GM12872 (cell line): ENCODE measurements at regions not wholly inside any gene's neighbourhood (a gene's known extent, or its start where the extent isn't known, plus 50 kb on each side); places are given as distances from the start of the nearest gene placed in this dataset.

Experiments
- TF ChIP-seq, protein P1 (sequence below): IDR thresholded peaks from 3 replicates; pipeline ENCODE4 v1.5.1; 2011; ENCODE audit warnings: low read depth, mild to moderate bottlenecking, low read length, moderate library complexity; ENCODE audit not compliant: insufficient read depth

DNA sequence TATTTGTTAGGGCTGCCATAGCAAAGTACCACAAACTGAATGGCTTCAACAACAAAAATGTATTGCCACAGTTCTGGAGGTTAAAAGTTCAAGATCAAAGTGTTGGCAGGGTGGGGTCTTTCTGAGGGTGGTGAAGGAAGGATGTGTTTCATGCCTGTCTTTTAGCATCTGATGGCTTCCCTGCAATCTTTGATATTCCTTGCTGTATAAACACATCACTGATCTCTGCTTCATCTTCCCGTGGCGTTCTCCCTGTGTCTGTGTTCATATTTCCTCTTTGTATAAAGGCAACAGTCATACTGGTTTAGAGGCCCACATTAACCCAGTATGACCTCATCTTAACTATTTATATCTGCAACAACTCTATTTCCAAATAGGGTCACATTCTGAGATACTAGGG, 167.5 kb downstream of the BTG1 start:
- TF ChIP-seq, protein P1, sequence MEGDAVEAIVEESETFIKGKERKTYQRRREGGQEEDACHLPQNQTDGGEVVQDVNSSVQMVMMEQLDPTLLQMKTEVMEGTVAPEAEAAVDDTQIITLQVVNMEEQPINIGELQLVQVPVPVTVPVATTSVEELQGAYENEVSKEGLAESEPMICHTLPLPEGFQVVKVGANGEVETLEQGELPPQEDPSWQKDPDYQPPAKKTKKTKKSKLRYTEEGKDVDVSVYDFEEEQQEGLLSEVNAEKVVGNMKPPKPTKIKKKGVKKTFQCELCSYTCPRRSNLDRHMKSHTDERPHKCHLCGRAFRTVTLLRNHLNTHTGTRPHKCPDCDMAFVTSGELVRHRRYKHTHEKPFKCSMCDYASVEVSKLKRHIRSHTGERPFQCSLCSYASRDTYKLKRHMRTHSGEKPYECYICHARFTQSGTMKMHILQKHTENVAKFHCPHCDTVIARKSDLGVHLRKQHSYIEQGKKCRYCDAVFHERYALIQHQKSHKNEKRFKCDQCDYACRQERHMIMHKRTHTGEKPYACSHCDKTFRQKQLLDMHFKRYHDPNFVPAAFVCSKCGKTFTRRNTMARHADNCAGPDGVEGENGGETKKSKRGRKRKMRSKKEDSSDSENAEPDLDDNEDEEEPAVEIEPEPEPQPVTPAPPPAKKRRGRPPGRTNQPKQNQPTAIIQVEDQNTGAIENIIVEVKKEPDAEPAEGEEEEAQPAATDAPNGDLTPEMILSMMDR: no peak

DNA sequence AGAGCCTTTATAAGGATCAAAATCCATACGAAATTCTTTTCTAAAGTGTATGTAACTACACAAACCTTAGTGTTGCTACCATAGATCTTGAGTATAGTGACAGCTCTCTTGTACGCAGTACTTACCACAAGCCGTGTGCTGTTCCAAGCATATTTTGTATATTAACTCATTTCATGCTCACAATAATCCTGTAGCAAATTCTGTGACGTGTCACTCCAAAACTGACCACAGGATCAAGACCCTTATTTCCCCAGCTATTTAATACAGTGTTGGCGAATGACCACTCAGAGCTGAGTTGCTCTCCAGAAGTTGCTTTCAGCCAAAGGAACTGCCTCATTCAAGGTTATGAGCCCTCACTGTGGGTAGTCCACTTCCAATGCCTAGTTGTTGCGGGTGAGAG, 169.8 kb downstream of the BTG1 start:
- TF ChIP-seq, protein P1: no peak

DNA sequence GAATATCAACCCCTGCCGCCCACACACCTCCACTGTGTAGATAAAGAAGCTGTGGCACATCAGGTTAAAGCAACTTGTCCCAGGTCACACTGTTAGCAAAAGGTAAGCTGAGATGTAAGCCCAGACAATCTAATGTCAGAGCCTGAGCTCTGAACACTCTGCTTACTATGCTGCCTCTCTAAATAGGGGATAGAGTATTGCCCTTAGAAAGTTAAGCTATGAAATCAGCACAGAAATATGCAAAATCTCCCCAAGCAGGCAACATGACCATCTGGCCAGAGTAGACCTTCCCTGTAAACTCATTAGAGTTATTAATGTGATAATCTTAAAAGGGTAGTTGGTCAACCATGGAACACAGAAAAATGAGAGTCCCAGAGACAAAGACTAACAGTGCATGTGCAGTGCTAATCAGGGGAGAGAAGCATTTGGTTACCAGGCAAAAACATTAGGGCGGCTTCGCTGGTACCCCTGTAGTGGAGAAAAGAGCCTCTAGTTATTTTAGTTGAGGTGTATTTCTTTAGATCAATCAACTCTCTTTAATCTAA, 171.0 kb downstream of the BTG1 start:
- TF ChIP-seq, protein P1: no peak

DNA sequence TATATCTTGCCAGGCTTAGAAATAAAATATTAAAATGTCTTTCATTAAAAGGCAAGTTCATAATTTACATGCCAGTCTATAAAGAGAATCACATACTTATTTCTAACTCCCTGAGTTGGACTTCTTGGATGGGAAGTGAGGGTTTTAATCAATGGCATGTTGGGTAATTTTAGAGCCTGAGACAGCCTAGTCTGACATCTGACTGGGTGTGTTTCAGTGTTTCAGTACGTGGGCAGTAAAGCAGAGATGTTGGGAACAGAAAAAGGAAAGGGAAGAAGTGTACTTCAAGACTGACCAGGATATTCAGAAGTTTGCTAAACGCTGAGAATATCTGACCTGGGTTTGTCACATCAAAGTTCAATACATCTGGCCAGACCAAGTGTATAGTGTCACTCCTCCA, 171.8 kb downstream of the BTG1 start:
- TF ChIP-seq, protein P1: no peak

DNA sequence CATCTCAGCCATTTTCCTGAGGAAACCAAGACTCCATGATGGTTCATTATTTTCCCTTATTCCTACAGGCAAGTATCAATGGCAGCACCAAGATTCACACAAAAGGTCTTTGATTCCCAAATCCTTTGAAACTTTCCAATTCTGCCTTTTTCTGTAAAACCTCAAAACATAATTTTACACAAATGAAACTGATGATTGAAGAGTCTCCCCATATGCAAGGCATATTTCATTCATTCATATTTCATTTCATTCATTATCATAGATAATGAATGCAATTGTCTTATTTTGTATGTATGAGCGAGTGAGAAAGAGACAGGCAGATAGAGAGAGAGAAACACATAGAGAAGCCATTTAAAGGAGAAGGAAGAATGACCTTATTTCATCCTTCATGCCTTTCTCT, 172.8 kb downstream of the BTG1 start:
- TF ChIP-seq, protein P1: no peak

DNA sequence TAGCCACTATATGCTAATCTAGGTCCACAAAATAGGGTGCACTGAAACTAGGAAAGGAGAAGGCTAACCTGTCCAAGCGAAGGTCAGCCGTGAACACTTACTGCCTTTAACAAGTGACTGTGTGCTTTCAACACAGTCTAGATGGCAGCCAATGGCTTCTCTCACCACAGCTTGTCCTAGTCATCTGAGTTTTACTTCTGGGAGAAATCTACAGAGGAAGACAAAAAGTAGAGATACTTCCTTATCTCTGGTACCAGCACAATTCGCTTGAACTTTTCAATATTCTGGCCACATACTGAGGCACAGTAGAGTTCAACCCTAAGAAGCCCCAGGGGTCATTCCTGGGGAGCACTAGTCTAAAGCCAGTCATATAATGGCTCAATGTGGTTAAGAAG, 176.9 kb downstream of the BTG1 start:
- TF ChIP-seq, protein P1: no peak

DNA sequence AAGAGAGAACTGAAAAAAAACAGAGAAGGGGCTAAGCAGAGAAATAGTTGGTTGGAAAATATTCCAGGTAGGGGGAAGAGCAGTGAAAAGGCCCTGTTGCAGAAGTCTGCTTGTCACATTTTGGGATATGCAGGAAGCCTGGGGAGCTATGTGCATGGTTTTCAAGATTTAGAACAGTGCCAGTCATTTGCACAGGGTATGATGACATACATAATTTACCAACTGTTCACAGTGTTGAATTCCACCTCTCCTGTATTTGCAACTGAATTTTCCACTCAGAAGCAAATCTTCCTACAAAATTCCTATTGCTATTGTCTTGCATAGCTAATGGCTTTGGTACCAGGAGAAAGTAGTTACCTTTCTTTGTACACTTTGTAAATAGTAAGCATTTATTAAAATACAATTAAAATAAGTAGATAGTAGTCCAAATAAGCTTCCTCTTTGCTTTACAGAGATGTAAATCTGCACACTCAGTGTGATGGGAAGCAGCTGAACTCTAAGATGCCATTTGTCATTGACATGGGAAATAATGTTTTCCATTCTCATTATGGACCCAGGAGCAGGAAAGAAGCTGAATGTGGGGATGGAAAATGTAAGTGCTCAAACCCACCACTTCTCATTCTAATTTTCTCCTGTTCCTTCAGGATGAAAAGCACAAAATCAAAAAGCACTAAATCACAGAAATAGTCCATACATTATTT, 177.4 kb downstream of the BTG1 start:
- TF ChIP-seq, protein P1: no peak
